Endodermal cell (in vitro differentiated cells): ENCODE measurements at regions not wholly inside any gene's neighbourhood (a gene's known extent, or its start where the extent isn't known, plus 50 kb on each side); places are given as distances from the start of the nearest gene placed in this dataset.

Experiments used
- DNase-seq: peaks from one replicate; pipeline ENCODE4 v3.0.0-alpha.2; 2017
- H3K27ac ChIP-seq: 2 replicates; pipeline ENCODE4 v1.5.1; 2013; ENCODE audit warnings: mild to moderate bottlenecking, low read depth, low read length, moderate library complexity
- H3K27me3 ChIP-seq: 2 replicates; pipeline ENCODE4 v1.6.1; 2013; ENCODE audit warnings: mild to moderate bottlenecking, low read length, moderate library complexity; ENCODE audit not compliant: insufficient read depth, control insufficient read depth, poor library complexity, severe bottlenecking
- H3K36me3 ChIP-seq: 2 replicates; pipeline ENCODE4 v1.7.0; 2013; ENCODE audit warnings: mild to moderate bottlenecking, low read length, moderate library complexity; ENCODE audit not compliant: control insufficient read depth, insufficient read depth
- H3K4me1 ChIP-seq: one replicate; pipeline ENCODE4 v1.7.0; 2013; ENCODE audit warnings: low read length; ENCODE audit not compliant: control insufficient read depth, insufficient read depth
- H3K4me3 ChIP-seq: 2 replicates; pipeline ENCODE4 v1.5.1; 2013; ENCODE audit warnings: mild to moderate bottlenecking, low read length, moderate library complexity
- H3K9ac ChIP-seq: 2 replicates; pipeline ENCODE4 v1.6.1; 2013; ENCODE audit warnings: mild to moderate bottlenecking, low read length, moderate library complexity; ENCODE audit not compliant: poor library complexity, severe bottlenecking; ENCODE audit errors: extremely low read depth
- H3K9me3 ChIP-seq: 2 replicates; pipeline ENCODE4 v1.6.1; 2013; ENCODE audit warnings: mild to moderate bottlenecking, low read length, moderate library complexity; ENCODE audit not compliant: control insufficient read depth
- H3K27ac Mint-ChIP-seq: 2 replicates; pipeline ENCODE4 v1.8.0; 2020; ENCODE audit warnings: mixed read lengths
- H3K27me3 Mint-ChIP-seq: 2 replicates; pipeline ENCODE4 v1.8.0; 2021; ENCODE audit warnings: mild to moderate bottlenecking, mixed read lengths; ENCODE audit not compliant: insufficient read depth
- H3K36me3 Mint-ChIP-seq: 2 replicates; pipeline ENCODE4 v1.8.0; 2020; ENCODE audit warnings: low read depth, mixed read lengths
- H3K4me1 Mint-ChIP-seq: 2 replicates; pipeline ENCODE4 v1.8.0; 2020; ENCODE audit warnings: mixed read lengths
- H3K4me3 Mint-ChIP-seq: 2 replicates; pipeline ENCODE4 v1.8.0; 2020; ENCODE audit warnings: mild to moderate bottlenecking, moderate library complexity, mixed read lengths
- H3K9me3 Mint-ChIP-seq: 2 replicates; pipeline ENCODE4 v1.8.0; 2020; ENCODE audit warnings: mild to moderate bottlenecking, mixed read lengths
- CTCF ChIP-seq: fragments of 200-600 bp; sonication (generic); conservative IDR thresholded peaks from 2 replicates; pipeline ENCODE4 v1.5.0; 2021; ENCODE audit warnings: antibody characterized with exemption, mild to moderate bottlenecking
- WGBS, 2 experiments: methylation state at CpG; one replicate each; pipeline versions ENCODE4 v1.1.5 to v1.1.7; 2013; ENCODE audit warnings: missing lambda C conversion rate in 2 of 2, mixed read lengths in 1 of 2; ENCODE audit not compliant: insufficient coverage in 1 of 2, insufficient read length in 1 of 2; 5-methylcytosine and 5-hydroxymethylcytosine counted together

DNA sequence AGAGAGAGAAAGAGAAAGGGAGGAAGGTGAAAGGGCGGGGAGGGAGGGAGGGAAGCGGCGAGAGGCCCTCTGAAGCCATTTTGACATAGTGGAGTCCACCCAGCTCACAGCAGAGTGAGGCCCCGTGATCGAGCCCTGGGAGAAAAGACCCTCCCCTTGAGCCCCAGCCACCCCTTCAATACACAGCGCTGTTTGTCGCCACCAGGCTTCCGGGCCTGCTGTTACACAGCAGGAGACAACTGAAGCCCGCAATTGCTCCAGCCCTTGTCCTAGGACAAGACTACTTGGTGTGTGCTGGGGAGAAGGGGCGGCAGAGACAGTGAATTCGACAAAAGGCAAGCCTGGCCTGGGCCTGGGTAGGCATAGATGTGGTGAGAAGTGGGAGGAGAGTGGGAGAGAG, 67.3 kb downstream of the PRR18 start:
- TF ChIP-seq CTCF, result peak; percentile 10
- H3K9me3 ChIP-seq, result no peaks in the 10 kb centered on the region
- no peak overlapping the region for H3K27ac ChIP-seq
- H3K36me3 ChIP-seq, result no peaks in the 10 kb centered on the region
- H3K27ac Mint-ChIP-seq, result no peak overlapping the region
- no peaks in the 10 kb centered on the region for H3K9me3 Mint-ChIP-seq
- H3K4me3 Mint-ChIP-seq, result no peak overlapping the region
- H3K4me3 ChIP-seq, result no peak overlapping the region
- H3K4me1 ChIP-seq, result peaks cover 12% of the 10 kb centered on the region
- H3K27me3 ChIP-seq, result no peaks in the 10 kb centered on the region
- no peak overlapping the region for H3K9ac ChIP-seq
- H3K27me3 Mint-ChIP-seq, result peaks cover 9% of the 10 kb centered on the region
- H3K4me1 Mint-ChIP-seq, result peaks cover 38% of the 10 kb centered on the region
- H3K36me3 Mint-ChIP-seq, result no peaks in the 10 kb centered on the region
- peak; percentile 72 for DNase-seq
- 66 to 67% methylated on average over 2 to 11 of the region's 11 CpGs for WGBS, 2 experiments

- Mint-ChIP-seq H3K27ac (no peak overlapping the region), H3K36me3 (no peaks in the 10 kb centered on the region), H3K27me3 (peaks cover 3% of the 10 kb centered on the region), H3K4me3 (no peak overlapping the region), H3K4me1 (peaks cover 25% of the 10 kb centered on the region), H3K9me3 (no peaks in the 10 kb centered on the region)
- Histone ChIP-seq H3K9me3 (no peaks in the 10 kb centered on the region), H3K27ac (no peak overlapping the region), H3K27me3 (no peaks in the 10 kb centered on the region), H3K4me3 (no peak overlapping the region), H3K4me1 (no peaks in the 10 kb centered on the region), H3K36me3 (no peaks in the 10 kb centered on the region), H3K9ac (no peak overlapping the region)
- DNase-seq, result no peak
- WGBS, 2 experiments, result 85 to 92% methylated on average over 4 to 5 of the region's 5 CpGs
- TF ChIP-seq CTCF, result no peak
Measured at GRCh38 chr6:166237617-166238016, 70.0 kb upstream of the TBXT start.

DNA sequence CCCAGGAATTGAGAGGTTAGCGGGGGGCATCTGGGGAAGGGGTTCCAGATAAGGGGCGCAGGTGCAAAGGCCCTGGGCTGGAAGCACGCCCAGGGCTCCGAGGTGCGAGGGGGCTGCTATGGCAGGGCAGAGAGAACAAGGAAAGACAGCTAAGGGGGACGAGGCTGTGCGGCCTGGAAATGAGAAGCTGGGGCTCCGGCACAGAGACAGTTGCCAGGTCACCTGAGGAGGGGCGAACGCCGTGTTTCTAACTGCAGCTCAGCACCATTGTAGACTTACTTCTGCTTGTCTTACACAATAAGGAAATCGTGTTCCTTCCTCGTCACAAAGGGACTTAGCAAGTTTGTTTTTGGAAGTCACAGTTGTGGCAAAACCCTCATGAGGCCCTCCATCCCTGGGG, 68.9 kb upstream of the TBXT start:
- H3K4me1 ChIP-seq, result no peaks in the 10 kb centered on the region
- H3K27ac ChIP-seq, result no peak overlapping the region
- H3K27me3 ChIP-seq, result no peaks in the 10 kb centered on the region
- Mint-ChIP-seq H3K4me3 (no peak overlapping the region), H3K27ac (no peak overlapping the region), H3K9me3 (no peaks in the 10 kb centered on the region), H3K36me3 (no peaks in the 10 kb centered on the region), H3K4me1 (peaks cover 26% of the 10 kb centered on the region), H3K27me3 (peaks cover 3% of the 10 kb centered on the region)
- no peak for TF ChIP-seq CTCF
- no peaks in the 10 kb centered on the region for H3K36me3 ChIP-seq
- no peak for DNase-seq
- H3K9me3 ChIP-seq, result no peaks in the 10 kb centered on the region
- H3K9ac ChIP-seq, result no peak overlapping the region
- 92 to 93% methylated on average over 8 to 13 of the region's 13 CpGs for WGBS, 2 experiments
- H3K4me3 ChIP-seq, result no peak overlapping the region
